Right forelimb (tissue), 1 donor: ENCODE measurements at regions not wholly inside any gene's neighbourhood (a gene's known extent, or its start where the extent isn't known, plus 50 kb on each side); places are given as distances from the start of the nearest gene placed in this dataset.
"Not testable (repeated sequence)": the region's sequence is repeated elsewhere in the genome, so short reads cannot be mapped to it uniquely, and the experiment has no call there.

Source experiments
- DNase-seq: peaks from one replicate; pipeline ENCODE4 v3.0.0-alpha.2; 2018

GRCh38 chr6:882084-882598 lies 189.2 kb upstream of the EXOC2 start:
- DNase-seq = no peak

- no peak for DNase-seq
Observed at GRCh38 chr6:878179-878578, 185.2 kb upstream of the EXOC2 start.

- no peak for DNase-seq
Observed at GRCh38 chr6:875012-875411, 182.1 kb upstream of the EXOC2 start.

GRCh38 chr6:872570-873125 lies 179.7 kb upstream of the EXOC2 start:
- no peak for DNase-seq

- no peak for DNase-seq
Observed at GRCh38 chr6:871503-871902, 178.6 kb upstream of the EXOC2 start.

GRCh38 chr6:870096-870495 lies 177.2 kb upstream of the EXOC2 start:
- DNase-seq = no peak

- DNase-seq = no peak
Observed at GRCh38 chr6:868201-868600, 175.3 kb upstream of the EXOC2 start.

GRCh38 chr6:867378-867777 lies 174.4 kb upstream of the EXOC2 start:
- DNase-seq = no peak

GRCh38 chr6:866316-866715 lies 173.4 kb upstream of the EXOC2 start:
- no peak for DNase-seq

GRCh38 chr6:865846-866245 lies 172.9 kb upstream of the EXOC2 start:
- DNase-seq = no peak

GRCh38 chr6:863831-864230 lies 170.9 kb upstream of the EXOC2 start:
- DNase-seq = no peak

GRCh38 chr6:863127-863526 lies 170.2 kb upstream of the EXOC2 start:
- not testable (repeated sequence) for DNase-seq

GRCh38 chr6:859936-860335 lies 167.0 kb upstream of the EXOC2 start:
- DNase-seq = no peak

GRCh38 chr6:854406-855118 lies 161.6 kb upstream of the EXOC2 start:
- DNase-seq = no peak

- DNase-seq = not testable (repeated sequence)
Observed at GRCh38 chr6:852216-852615, 159.3 kb upstream of the EXOC2 start.

GRCh38 chr6:849075-849506 lies 156.2 kb upstream of the EXOC2 start:
- no peak for DNase-seq

GRCh38 chr6:845566-845965 lies 152.6 kb upstream of the EXOC2 start:
- DNase-seq = no peak

- no peak for DNase-seq
Observed at GRCh38 chr6:845101-845500, 152.2 kb upstream of the EXOC2 start.

GRCh38 chr6:842141-842540 lies 149.2 kb upstream of the EXOC2 start:
- DNase-seq = no peak

GRCh38 chr6:841569-841968 lies 148.6 kb upstream of the EXOC2 start:
- no peak for DNase-seq

GRCh38 chr6:839201-839600 lies 146.3 kb upstream of the EXOC2 start:
- no peak for DNase-seq

GRCh38 chr6:837380-837779 lies 144.4 kb upstream of the EXOC2 start:
- DNase-seq = no peak

- DNase-seq = no peak
Observed at GRCh38 chr6:836276-836853, 143.4 kb upstream of the EXOC2 start.

- DNase-seq = no peak
Observed at GRCh38 chr6:835476-836160, 142.7 kb upstream of the EXOC2 start.
